IMR-90 (cell line): ENCODE measurements at regions not wholly inside any gene's neighbourhood (a gene's known extent, or its start where the extent isn't known, plus 50 kb on each side); places are given as distances from the start of the nearest gene placed in this dataset.

ENCODE experiments used
- CEBPB ChIP-seq: IDR thresholded peaks from 2 replicates; pipeline ENCODE4 v1.6.1; 2012; ENCODE audit warnings: low read depth, low read length, improper control_type of control experiment
- CHD1 ChIP-seq: IDR thresholded peaks from 2 replicates; pipeline ENCODE4 v1.6.1; 2012; ENCODE audit warnings: low read depth, low read length, improper control_type of control experiment
- CTCF ChIP-seq: conservative IDR thresholded peaks from 2 replicates; pipeline ENCODE4 v1.5.1; 2012; ENCODE audit warnings: mild to moderate bottlenecking, low read depth, low read length, improper control_type of control experiment
- ELK1 ChIP-seq: fragments of 150-350 bp; IDR thresholded peaks from 2 replicates; pipeline ENCODE4 v1.6.1; 2016; ENCODE audit warnings: low read depth, mild to moderate bottlenecking, low read length, moderate library complexity, borderline replicate concordance
- MAFK ChIP-seq: IDR thresholded peaks from 2 replicates; pipeline ENCODE4 v1.6.1; 2012; ENCODE audit warnings: low read depth, low read length, improper control_type of control experiment
- MAZ ChIP-seq: IDR thresholded peaks from 2 replicates; pipeline ENCODE4 v1.6.1; 2012; ENCODE audit warnings: low read depth, mild to moderate bottlenecking, low read length, improper control_type of control experiment, moderate library complexity, borderline replicate concordance
- MXI1 ChIP-seq: IDR thresholded peaks from 2 replicates; pipeline ENCODE4 v1.6.1; 2012; ENCODE audit warnings: low read depth, mild to moderate bottlenecking, low read length, moderate library complexity, borderline replicate concordance
- NFE2L2 ChIP-seq: fragments of 150-350 bp; IDR thresholded peaks from 2 replicates; pipeline ENCODE4 v1.6.1; 2016; ENCODE audit warnings: low read depth, mild to moderate bottlenecking, low read length
- POLR2A ChIP-seq: IDR thresholded peaks from 2 replicates; pipeline ENCODE4 v1.6.1; 2012; ENCODE audit warnings: mild to moderate bottlenecking, low read depth, low read length
- RAD21 ChIP-seq: IDR thresholded peaks from 2 replicates; pipeline ENCODE4 v1.6.1; 2012; ENCODE audit warnings: low read length, improper control_type of control experiment
- RCOR1 ChIP-seq: IDR thresholded peaks from 2 replicates; pipeline ENCODE4 v1.6.1; 2012; ENCODE audit warnings: mild to moderate bottlenecking, low read length, improper control_type of control experiment; ENCODE audit not compliant: insufficient replicate concordance
- RFX5 ChIP-seq: IDR thresholded peaks from 2 replicates; pipeline ENCODE4 v1.8.0; 2012; ENCODE audit warnings: low read depth, mild to moderate bottlenecking, low read length, moderate library complexity
- SMC3 ChIP-seq: fragments of 150-350 bp; IDR thresholded peaks from 2 replicates; pipeline ENCODE4 v1.6.1; 2016; ENCODE audit warnings: low read depth, mild to moderate bottlenecking, antibody characterized with exemption, low read length, moderate library complexity
- TF ChIP-seq, protein P1 (sequence below): fragments of 150-350 bp; IDR thresholded peaks from 2 replicates; pipeline ENCODE4 v1.6.1; 2017; ENCODE audit warnings: mild to moderate bottlenecking, antibody characterized with exemption, low read length, low read depth

GRCh38 chr4:66667249-66667648 lies 878.1 kb downstream of the CENPC start:
- TF ChIP-seq CTCF, result no peak
- no peak for TF ChIP-seq CEBPB
- TF ChIP-seq RAD21, result no peak
- TF ChIP-seq SMC3, result no peak
- TF ChIP-seq RFX5, result no peak
- TF ChIP-seq MAFK, result no peak
- TF ChIP-seq, protein P1, sequence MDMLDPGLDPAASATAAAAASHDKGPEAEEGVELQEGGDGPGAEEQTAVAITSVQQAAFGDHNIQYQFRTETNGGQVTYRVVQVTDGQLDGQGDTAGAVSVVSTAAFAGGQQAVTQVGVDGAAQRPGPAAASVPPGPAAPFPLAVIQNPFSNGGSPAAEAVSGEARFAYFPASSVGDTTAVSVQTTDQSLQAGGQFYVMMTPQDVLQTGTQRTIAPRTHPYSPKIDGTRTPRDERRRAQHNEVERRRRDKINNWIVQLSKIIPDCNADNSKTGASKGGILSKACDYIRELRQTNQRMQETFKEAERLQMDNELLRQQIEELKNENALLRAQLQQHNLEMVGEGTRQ, result no peak
- no peak for TF ChIP-seq POLR2A
- no peak for TF ChIP-seq MXI1
- TF ChIP-seq RCOR1, result no peak
- no peak for TF ChIP-seq MAZ
- no peak for TF ChIP-seq CHD1
- TF ChIP-seq NFE2L2, result no peak
- no peak for TF ChIP-seq ELK1
